Fibroblast of the aortic adventitia (primary cell): ENCODE measurements at regions not wholly inside any gene's neighbourhood (a gene's known extent, or its start where the extent isn't known, plus 50 kb on each side); places are given as distances from the start of the nearest gene placed in this dataset.

Experiments
- DNase-seq: peaks from one replicate; pipeline ENCODE4 v3.0.0-alpha.2; 2010; ENCODE audit warnings: low read depth
- H3K4me3 ChIP-seq: 2 replicates; pipeline ENCODE4 v1.5.1; 2011; ENCODE audit warnings: low read depth, mild to moderate bottlenecking, control low read depth, low read length, moderate library complexity
- CTCF ChIP-seq: IDR thresholded peaks from 2 replicates; pipeline ENCODE4 v1.5.1; 2011; ENCODE audit warnings: mild to moderate bottlenecking, low read length, control low read depth, inconsistent platforms; ENCODE audit not compliant: insufficient read depth

GRCh38 chr18:57913686-57914085, 110.6 kb upstream of the ATP8B1 start:
- no peak overlapping the region for H3K4me3 ChIP-seq
- no peak for TF ChIP-seq CTCF
- no peak for DNase-seq

GRCh38 chr18:57910817-57911216, 107.7 kb upstream of the ATP8B1 start:
- peak; percentile 26 for TF ChIP-seq CTCF
- DNase-seq, result no peak
- H3K4me3 ChIP-seq, result no peak overlapping the region

- no peak for TF ChIP-seq CTCF
- no peak overlapping the region for H3K4me3 ChIP-seq
- DNase-seq, result no peak
Observed at GRCh38 chr18:57910134-57910533, 107.0 kb upstream of the ATP8B1 start.

- peak; percentile 28 for DNase-seq
- TF ChIP-seq CTCF, result no peak
- no peak overlapping the region for H3K4me3 ChIP-seq
Observed at GRCh38 chr18:57909620-57910019, 106.5 kb upstream of the ATP8B1 start.

GRCh38 chr18:57908092-57908491, 105.0 kb upstream of the ATP8B1 start:
- DNase-seq, result no peak
- H3K4me3 ChIP-seq, result no peak overlapping the region
- no peak for TF ChIP-seq CTCF

- no peak for DNase-seq
- no peak for TF ChIP-seq CTCF
Observed at GRCh38 chr18:57907550-57907949, 104.4 kb upstream of the ATP8B1 start.

GRCh38 chr18:57906852-57907251, 103.7 kb upstream of the ATP8B1 start:
- no peak for TF ChIP-seq CTCF
- no peak overlapping the region for H3K4me3 ChIP-seq
- DNase-seq, result no peak

More at GRCh38 chr18:57907550-57907949, 104.4 kb upstream of the ATP8B1 start:
- no peak overlapping the region for H3K4me3 ChIP-seq
